Ovary (tissue), 7 donors: ENCODE measurements at regions not wholly inside any gene's neighbourhood (a gene's known extent, or its start where the extent isn't known, plus 50 kb on each side); places are given as distances from the start of the nearest gene placed in this dataset.

Source experiments
- DNase-seq, 5 donors: peaks; one replicate each; pipeline ENCODE4 v3.0.0-alpha.2; 2019 to 2020
- H3K27ac ChIP-seq, 2 donors: fragments of 200-600 bp; one replicate each; pipeline versions ENCODE4 v1.5.1 to v1.8.0; 2019 to 2022
- H3K27me3 ChIP-seq: fragments of 200-600 bp; one replicate; pipeline ENCODE4 v1.8.0; 2022
- H3K36me3 ChIP-seq: fragments of 200-600 bp; sonication (generic); one replicate; pipeline ENCODE4 v1.5.1; 2019
- H3K4me1 ChIP-seq: one replicate; pipeline ENCODE4 v1.8.1; 2013; ENCODE audit warnings: mild to moderate bottlenecking, moderate library complexity; ENCODE audit not compliant: insufficient read depth
- H3K4me3 ChIP-seq: fragments of 200-600 bp; sonication (generic); one replicate; pipeline ENCODE4 v1.5.1; 2017
- H3K9me3 ChIP-seq, 2 donors: fragments of 200-600 bp in 1 of 2; sonication (generic) in 1 of 2; one replicate each; pipeline versions ENCODE4 v1.5.1 to v1.8.1; 2013 to 2019; ENCODE audit warnings: mild to moderate bottlenecking in 1 of 2, moderate library complexity in 1 of 2
- EP300 ChIP-seq: sonication (generic); formaldehyde crosslinking; IDR thresholded peaks from one replicate; pipeline ENCODE4 v1.6.1; 2017; ENCODE audit warnings: antibody characterized with exemption
- POLR2A ChIP-seq: fragments of 450-650 bp; IDR thresholded peaks from one replicate; pipeline ENCODE4 v1.6.1; 2017; ENCODE audit warnings: antibody characterized with exemption, mild to moderate bottlenecking, moderate library complexity
- whole genome bisulfite sequencing, 3 donors: extraction: QIAGEN DNeasy Blood & Tissue Kit in 1 of 3; methylation state at CpG; one replicate each; pipeline versions ENCODE4 v1.1.5 to v1.1.7; 2013 to 2017; 5-methylcytosine and 5-hydroxymethylcytosine counted together
- intact Hi-C, 4 donors: fragments of 100-400 bp; cut with DNase I; formaldehyde crosslinking; loops; one replicate each; pipeline versions ENCODE4 v1.11.0 to v1.15.1; 2022 to 2023
- TF ChIP-seq, protein P1 (sequence below), 3 donors: fragments of 450-650 bp in 2 of 3; fragments of 200-600 bp in 1 of 3; IDR thresholded peaks; one replicate each; pipeline versions ENCODE4 v1.5.1 to v1.8.0; 2016 to 2022; ENCODE audit warnings: antibody characterized with exemption in 3 of 3, mild to moderate bottlenecking in 1 of 3
- donor health status: DM: no; HTN: no; CAD: no; lungs with moderate emphysema.
- donor health status: DM: no; HTN: no; CAD: no.
- donor health status: Bipolar disorder and iron deficiency.
- donor health status: DM: no; HTN: no; CAD: no.
- donor health status: DM: yes; HTN: yes; CAD: no.

DNA sequence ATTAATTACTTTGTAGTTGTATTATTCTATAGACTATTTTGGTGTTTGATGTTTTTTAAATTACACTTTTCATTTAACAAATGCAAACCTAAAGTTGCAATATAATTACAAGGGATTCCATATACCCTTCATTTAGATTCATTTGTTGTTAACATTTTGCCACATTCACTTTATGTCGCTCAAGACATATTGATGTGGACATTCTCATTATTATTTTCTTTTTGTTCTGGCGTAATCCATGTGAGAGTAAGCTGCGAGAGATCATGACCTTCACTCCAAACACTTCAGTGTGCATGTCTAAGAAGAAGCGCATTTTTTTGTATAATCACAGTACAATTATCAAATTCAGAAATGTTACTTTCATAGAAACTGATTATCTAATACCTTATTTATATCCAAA is 280.6 kb downstream of the CALCRL start:
- Histone ChIP-seq H3K27ac (no peak overlapping the region), H3K4me1 (no peaks in the 10 kb centered on the region), H3K27me3 (no peaks in the 10 kb centered on the region), H3K36me3 (no peaks in the 10 kb centered on the region), H3K9me3 (no peaks in the 10 kb centered on the region), H3K4me3 (no peak overlapping the region)
- no peak for DNase-seq
- intact Hi-C loops: no loop called here
- WGBS, 3 donors: 97 to 99% (median 98%) methylated on average over 4 of the region's 4 CpGs
- no peak for TF ChIP-seq POLR2A
- TF ChIP-seq, protein P1, sequence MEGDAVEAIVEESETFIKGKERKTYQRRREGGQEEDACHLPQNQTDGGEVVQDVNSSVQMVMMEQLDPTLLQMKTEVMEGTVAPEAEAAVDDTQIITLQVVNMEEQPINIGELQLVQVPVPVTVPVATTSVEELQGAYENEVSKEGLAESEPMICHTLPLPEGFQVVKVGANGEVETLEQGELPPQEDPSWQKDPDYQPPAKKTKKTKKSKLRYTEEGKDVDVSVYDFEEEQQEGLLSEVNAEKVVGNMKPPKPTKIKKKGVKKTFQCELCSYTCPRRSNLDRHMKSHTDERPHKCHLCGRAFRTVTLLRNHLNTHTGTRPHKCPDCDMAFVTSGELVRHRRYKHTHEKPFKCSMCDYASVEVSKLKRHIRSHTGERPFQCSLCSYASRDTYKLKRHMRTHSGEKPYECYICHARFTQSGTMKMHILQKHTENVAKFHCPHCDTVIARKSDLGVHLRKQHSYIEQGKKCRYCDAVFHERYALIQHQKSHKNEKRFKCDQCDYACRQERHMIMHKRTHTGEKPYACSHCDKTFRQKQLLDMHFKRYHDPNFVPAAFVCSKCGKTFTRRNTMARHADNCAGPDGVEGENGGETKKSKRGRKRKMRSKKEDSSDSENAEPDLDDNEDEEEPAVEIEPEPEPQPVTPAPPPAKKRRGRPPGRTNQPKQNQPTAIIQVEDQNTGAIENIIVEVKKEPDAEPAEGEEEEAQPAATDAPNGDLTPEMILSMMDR (IDR thresholded peaks at IDR 0.05): no peak
- no peak for TF ChIP-seq EP300

GRCh38 chr2:187165936-187166610 is 282.0 kb downstream of the CALCRL start:
- Histone ChIP-seq H3K4me3 (no peak overlapping the region), H3K36me3 (no peaks in the 10 kb centered on the region), H3K27ac (no peak overlapping the region), H3K27me3 (no peaks in the 10 kb centered on the region), H3K9me3 (no peaks in the 10 kb centered on the region), H3K4me1 (no peaks in the 10 kb centered on the region)
- DNase-seq: no peak
- intact Hi-C loops: no loop called here
- TF ChIP-seq POLR2A (no peak), EP300 (no peak)
- TF ChIP-seq, protein P1 (IDR thresholded peaks at IDR 0.05): no peak
- WGBS, 3 donors: 95 to 98% (median 97%) methylated on average over 1 of the region's 1 CpG

DNA sequence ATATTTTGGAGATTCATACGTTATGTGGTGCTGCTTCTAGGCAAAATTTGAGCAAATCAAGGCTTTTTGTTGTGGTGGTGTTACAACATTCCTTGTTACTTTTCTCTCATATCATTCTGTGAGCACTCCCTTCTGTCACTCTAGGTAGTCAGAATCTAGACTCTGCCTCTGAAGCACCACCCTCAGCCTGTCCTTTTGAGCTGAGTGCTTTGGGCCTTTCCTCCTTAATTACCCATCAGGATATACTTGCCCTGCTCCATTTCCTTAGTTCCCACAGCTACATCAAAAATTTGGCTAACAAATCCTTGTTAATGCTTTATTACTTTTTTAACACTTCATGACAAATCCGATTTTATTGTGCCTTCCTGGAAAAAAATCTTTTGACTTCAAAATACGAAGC is 289.6 kb downstream of the CALCRL start:
- WGBS, 3 donors: 33 to 36% (median 35%) methylated on average over 3 of the region's 3 CpGs
- Histone ChIP-seq H3K27me3 (no peaks in the 10 kb centered on the region), H3K9me3 (no peaks in the 10 kb centered on the region), H3K27ac (no peak overlapping the region), H3K4me3 (no peak overlapping the region), H3K4me1 (no peaks in the 10 kb centered on the region), H3K36me3 (no peaks in the 10 kb centered on the region)
- no peak for DNase-seq
- intact Hi-C loops: no loop called here
- TF ChIP-seq, protein P1 (IDR thresholded peaks at IDR 0.05): no peak
- TF ChIP-seq EP300 (no peak), POLR2A (no peak)

DNA sequence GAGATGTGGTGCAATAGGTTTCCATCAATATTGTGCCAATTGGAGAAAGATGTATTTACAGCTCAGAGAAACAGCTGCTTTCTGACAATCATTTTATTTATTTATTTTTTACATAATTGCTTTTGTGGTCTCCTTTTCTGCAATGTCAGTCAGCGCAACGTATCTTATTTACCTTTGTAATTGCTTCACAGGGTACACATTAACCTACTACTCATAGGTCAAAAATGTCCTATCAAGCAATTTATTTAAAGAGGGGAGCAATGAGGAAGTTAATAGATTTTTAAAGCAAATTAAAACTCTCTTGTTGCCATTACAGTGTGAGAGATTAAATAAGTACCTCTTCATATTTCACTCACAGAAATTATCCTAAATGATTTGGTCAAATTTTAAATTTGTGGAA is 291.0 kb downstream of the CALCRL start:
- no peaks in the 10 kb centered on the region for H3K36me3 ChIP-seq
- intact Hi-C loops: no loop called here
- no peaks in the 10 kb centered on the region for H3K9me3 ChIP-seq
- H3K27me3 ChIP-seq: no peaks in the 10 kb centered on the region
- no peak overlapping the region for H3K27ac ChIP-seq
- 92 to 98% (median 93%) methylated on average over 2 of the region's 2 CpGs for WGBS, 3 donors
- TF ChIP-seq POLR2A (no peak), EP300 (no peak)
- TF ChIP-seq, protein P1 (IDR thresholded peaks at IDR 0.05): no peak
- no peak overlapping the region for H3K4me3 ChIP-seq
- H3K4me1 ChIP-seq: no peaks in the 10 kb centered on the region
- DNase-seq: no peak
